ENCODE measurements at regions not wholly inside any gene's neighbourhood (a gene's known extent, or its start where the extent isn't known, plus 50 kb on each side); places are given as distances from the start of the nearest gene placed in this dataset.

GRCh38 chr16:86994651-86995171 lies 322.5 kb downstream of the C16orf95 start:
- peak; percentile 91 for DNase-seq (ENCODE audit: low read depth)

DNA sequence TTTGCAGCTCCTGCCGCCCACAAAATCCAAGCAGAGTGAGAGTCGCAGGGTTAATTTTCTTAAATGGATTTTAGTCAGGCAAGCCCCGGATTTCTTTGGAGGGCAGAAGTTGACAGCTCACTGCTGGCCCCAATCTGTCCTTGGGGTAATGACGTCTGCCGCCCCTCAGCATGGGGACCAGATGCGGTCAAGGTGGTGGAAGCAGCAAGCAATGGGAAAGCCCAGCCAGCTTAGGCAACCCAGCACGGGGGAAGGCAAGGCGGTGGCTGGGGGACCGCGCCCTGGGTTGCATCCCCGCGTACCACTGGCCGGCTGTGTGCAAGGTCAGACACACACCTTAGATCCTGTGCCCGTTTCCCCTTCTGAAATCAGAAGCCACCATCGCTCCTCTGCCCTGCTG lies 321.7 kb downstream of the C16orf95 start:
- DNase-seq (ENCODE audit: low read depth), result no peak

GRCh38 chr16:86996081-86996480 lies 321.1 kb downstream of the C16orf95 start:
- no peak for DNase-seq (ENCODE audit: low read depth)

DNA sequence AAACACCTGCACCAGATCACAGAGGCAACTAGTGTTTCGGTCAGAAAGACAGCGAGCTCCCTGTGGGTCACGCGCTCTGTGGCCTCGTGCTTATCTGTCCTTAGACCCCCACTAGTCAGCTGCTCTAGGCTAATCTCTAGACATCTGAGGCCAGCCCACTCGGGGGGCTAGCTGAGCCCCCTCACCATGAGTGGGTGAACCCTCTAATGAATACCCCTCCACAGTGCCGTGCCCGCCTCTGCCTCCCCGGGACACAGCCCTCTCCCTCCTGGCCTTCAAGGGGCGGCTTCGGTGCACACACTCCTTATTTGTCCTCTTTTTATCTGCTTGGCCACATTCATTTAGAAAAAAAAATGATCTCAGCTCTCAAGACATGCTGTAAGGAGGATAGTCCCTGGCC lies 320.1 kb downstream of the C16orf95 start:
- no peak for DNase-seq (ENCODE audit: low read depth)

DNA sequence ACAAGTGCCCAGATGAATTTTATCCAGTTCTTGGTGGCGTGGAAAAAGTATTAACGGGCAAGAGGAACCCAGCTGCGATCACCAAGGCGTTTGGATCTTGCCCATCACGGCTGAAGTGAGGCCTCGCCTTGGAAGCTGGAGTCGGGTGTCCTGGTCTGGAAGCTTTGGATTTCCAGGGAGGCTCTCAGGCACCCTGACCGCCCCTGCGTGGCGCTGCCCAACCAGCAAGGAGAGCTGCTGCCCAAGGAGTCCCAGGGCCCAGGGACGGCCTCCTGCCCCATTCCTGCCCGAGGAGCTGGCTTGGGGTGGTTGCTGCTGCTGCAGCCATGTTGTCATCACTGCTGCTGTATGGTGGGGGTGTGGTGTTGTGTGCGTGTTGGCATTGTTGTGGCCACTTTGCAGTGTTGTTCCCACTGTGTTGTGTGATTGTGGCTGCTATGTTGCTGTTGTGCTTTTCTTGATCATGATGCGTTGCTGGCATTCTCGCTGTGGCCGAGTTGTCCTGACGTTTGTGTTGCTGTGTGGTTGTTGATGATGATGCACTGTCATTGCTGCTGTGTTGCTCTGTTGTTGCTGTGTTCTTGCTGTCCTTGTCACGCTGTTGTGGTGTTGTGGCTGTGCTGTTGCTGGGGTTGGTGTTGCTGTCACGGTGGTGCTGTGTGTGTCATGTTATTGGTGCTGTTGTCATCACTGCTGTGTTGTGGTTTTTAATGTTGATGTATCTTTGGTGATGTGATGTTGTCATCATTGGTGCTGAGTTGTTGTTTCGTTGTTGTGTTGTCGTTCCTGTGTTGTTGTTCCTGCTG lies 318.8 kb downstream of the C16orf95 start:
- no peak for DNase-seq (ENCODE audit: low read depth)

- no peak for DNase-seq (ENCODE audit: low read depth)
These were observed 317.2 kb downstream of the C16orf95 start for GRCh38 chr16:87000001-87000400.

- no peak for DNase-seq (ENCODE audit: low read depth)
These were observed 314.3 kb downstream of the C16orf95 start for GRCh38 chr16:87002717-87003413.

DNA sequence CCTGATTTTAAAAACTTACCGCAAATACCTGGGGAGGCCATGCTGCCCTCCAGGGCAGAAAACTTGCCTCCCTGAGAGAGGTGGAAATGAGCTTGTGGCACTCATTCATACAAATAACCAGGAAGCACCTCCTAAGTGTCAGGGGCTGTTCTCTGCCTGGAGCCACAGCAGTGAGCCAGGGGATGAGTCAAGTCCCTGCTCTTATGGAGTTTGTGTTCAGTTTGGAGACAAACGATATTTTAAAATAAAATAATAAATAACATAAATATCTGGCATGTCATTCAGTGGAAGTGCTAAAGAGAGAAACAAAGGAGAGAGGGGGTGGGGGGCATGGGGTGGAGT lies 313.8 kb downstream of the C16orf95 start:
- DNase-seq (ENCODE audit: low read depth), result peak; percentile 35

DNA sequence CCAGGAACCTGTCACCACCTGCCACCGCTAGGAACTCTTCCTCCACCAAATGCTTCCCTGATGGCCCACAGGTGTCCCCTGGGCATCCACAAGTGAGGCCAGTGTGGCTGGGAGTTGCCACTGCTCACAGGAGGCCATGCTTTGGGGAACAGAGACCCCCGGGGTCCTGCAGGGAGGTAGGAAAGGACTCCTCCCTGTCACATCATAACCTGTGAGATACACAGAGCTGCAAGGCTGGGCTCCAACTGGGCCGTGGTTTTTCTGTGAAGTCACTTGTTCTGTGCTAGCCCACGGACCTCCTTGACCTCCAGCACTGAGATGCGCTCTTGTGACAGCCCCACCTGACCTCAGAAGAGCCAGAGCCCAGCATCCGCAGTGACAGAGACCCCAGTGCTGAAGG lies 311.2 kb downstream of the C16orf95 start:
- DNase-seq (ENCODE audit: low read depth), result no peak

- peak; percentile 30 for DNase-seq (ENCODE audit: low read depth)
These were observed 310.1 kb downstream of the C16orf95 start for GRCh38 chr16:87006789-87007745.

DNA sequence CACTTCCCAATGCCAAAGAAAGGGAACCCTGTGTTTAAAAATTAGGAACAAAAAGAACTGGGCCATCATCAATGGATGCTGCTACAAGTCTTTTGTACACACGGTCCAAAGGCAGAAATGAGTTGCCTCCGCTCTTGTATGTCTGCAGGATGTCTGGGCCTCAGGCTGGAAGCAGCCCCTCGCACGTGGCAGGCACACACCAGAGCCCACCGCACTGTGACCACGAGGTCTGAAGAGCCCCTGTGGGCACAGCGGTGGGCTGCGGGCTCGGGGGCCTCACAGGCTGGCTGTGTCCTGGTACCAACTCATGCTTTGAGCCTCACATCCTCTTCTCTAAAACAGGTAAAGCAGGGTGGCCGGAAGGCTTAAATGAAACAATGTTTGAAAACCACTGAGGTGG lies 309.3 kb downstream of the C16orf95 start:
- DNase-seq (ENCODE audit: low read depth), result no peak

DNA sequence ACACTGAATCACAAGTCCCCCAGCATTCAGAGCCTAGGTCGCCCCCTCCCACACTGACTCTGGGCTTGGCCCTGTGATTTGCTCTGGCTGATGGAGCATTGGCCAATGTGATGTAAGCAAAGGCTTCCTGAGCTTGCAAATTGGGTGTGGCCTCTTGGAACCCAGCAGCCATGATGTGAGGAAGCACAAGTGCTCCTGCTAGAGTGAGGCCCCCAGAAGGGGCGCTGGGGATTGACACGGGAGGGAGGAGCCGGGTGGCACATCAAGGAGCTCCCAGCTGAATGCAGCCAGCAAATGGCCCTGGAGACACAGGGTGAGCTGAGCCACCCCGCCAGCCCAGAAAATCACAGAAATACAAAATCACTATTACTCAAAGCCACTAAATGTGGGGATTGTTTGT lies 308.5 kb downstream of the C16orf95 start:
- no peak for DNase-seq (ENCODE audit: low read depth)

- DNase-seq (ENCODE audit: low read depth), result no peak
These were observed 303.9 kb downstream of the C16orf95 start for GRCh38 chr16:87012954-87013938.

GRCh38 chr16:87014112-87014511 lies 303.1 kb downstream of the C16orf95 start:
- DNase-seq (ENCODE audit: low read depth), result no peak

DNA sequence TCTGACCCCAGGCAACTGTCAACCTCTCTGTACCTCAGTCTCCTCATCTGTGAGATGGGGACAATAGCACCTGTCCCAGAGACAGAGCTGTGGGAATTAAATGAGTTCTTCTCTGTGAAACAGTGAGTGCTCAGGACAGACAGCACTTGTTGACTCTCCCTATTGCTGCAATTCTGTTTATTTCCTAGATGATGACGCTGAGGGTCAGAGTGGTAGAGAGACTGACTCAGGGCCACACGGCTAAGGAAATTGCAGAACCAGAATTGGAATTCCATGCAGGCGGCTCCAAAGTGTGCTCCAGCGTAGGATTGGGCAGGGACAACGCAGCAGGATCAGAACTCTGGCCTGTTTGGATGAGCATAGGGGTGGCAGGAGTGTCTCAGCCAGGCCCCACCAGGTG lies 302.2 kb downstream of the C16orf95 start:
- no peak for DNase-seq (ENCODE audit: low read depth)

DNA sequence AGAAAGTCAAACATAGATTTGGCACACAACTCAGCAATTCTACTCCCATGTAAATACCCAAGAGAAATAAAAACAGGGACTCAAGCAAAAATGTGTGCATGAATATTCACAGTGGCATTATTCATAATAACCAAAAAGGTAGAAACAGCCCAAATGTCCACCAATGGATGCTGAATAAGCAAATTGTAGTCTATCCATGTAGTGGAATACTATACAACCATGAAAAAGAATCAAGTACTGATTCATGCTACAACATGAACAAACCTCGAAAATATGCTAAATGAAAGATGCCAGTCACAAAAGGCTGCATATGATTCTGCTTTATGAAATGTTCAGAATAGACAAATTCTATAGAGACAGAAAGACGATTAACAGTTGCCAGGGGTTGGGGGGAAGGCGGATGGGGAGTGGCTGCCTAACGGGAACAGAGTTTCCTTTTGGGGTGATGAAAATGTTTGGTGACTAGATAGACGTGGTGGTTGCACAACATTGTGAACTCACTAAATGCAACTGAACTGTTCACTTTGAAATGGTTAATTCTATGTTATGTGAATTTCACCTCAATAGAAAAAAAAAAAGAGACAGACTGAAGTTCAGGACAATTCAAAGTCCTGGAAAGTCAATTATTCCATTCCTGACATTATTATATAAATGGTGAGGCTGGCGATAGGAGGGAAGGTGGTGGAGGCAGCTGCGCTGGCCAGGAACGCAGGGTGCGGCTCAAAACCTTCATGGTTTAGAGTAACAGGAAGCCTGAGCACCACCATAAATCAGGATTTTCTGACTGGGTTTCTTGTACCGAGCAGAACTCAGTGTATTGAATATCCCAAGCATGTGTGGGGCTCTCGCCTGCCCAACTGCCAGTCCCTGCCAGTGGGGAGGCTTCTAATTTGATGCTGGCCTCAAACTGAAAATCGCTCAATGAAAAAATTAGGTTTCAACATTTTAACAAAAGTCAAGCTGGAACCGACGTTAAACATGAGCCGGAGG lies 300.9 kb downstream of the C16orf95 start:
- DNase-seq (ENCODE audit: low read depth), result no peak

- DNase-seq (ENCODE audit: low read depth), result peak; percentile 95
These were observed 299.7 kb downstream of the C16orf95 start for GRCh38 chr16:87017371-87018012.

DNA sequence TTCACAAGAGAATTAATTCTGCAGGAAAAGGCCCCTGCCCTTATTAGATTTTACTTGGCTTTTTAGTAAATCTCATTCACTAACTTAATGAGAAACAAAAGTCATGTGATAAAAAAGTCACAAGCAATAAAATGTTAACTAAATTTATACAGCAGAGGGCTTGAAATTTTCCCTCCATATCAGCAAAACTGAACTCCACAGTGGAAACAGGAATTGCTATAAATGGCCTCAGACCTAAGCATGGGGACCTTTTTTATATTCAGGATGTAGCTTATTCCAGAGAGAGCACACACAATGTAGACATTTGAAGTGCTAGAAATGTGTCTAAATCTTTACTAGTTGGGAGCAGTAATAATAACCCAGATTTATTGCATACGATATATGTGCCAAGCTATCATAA lies 291.5 kb downstream of the C16orf95 start:
- DNase-seq (ENCODE audit: low read depth), result no peak

DNA sequence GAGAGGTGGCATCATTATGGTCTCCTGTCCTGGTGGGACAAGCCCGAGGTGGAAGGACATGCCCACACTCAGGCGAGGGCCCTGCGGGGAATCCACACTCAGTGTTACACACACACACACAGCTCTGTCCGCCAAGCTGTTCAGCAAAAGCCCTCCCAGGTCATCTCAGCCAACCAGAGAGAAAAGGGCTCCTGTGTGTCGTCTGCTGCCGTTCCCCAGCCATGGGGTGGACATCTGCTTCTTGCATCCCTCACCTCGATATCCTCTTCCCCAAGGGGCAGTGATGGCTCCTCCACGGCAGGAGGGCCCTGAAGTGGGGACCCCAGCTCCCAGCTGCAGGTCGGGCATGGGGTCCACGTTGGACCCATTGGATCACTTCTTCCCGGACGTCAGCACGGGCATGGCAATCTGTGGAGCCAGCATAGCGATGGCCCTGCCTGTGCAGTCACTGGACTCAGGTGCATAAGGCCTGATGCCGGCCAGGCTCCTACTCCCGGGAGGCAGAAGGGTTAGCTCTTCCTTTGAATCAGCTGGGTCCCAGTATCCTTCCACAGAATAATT lies 290.1 kb downstream of the C16orf95 start:
- no peak for DNase-seq (ENCODE audit: low read depth)
